GM12878 (cell line): ENCODE measurements at regions not wholly inside any gene's neighbourhood (a gene's known extent, or its start where the extent isn't known, plus 50 kb on each side); places are given as distances from the start of the nearest gene placed in this dataset.

Experiments used
- ATAC-seq: fragments of 200-7000 bp; cut with Tn5 transposase; 3 replicates; pipeline ENCODE4 v1.9.1; 2020; ENCODE audit warnings: mild to moderate bottlenecking, moderate library complexity
- BruUV-seq: library from RNA; stranded (reverse); fragments of 400-500 nt; replicated peaks from 2 replicates; lab custom pipeline; 2021; lab: Mats Ljungman, UMichigan
- CTCF ChIA-PET: fragments of 300-600 bp; sonication (Branson Sonifier 250); formaldehyde crosslinking; extraction: SDS; loops from one replicate; lab custom pipeline; 2021; ENCODE audit warnings: inconsistent platforms; lab: Yijun Ruan, JAX
- POLR2A ChIA-PET: fragments of 350-600 bp; formaldehyde crosslinking; extraction: SDS; loops from one replicate; lab custom pipeline; 2021; ENCODE audit warnings: inconsistent platforms; lab: Charles Lee
- RAD21 ChIA-PET: fragments of 300-600 bp; sonication (Branson Sonifier 250); formaldehyde crosslinking; loops from one replicate; lab custom pipeline; 2023; ENCODE audit warnings: antibody characterized with exemption; ENCODE audit not compliant: unreplicated experiment; lab: Charles Lee
- SMC1A ChIA-PET: fragments of 300-600 bp; sonication (Branson Sonifier 250); formaldehyde crosslinking; loops from one replicate; lab custom pipeline; 2023; ENCODE audit not compliant: unreplicated experiment, uncharacterized antibody; lab: Charles Lee
- DNase-seq: peaks from one replicate; pipeline ENCODE4 v3.0.0-alpha.2; 2011; ENCODE audit warnings: low read depth, low spot score
- FAIRE-seq: peaks from 3 replicates; lab custom pipeline; 2011; peaks lifted over from hg19 to GRCh38; lab: Jason Lieb, UNC
- H2AFZ ChIP-seq: 2 replicates; pipeline ENCODE4 v1.6.0; 2011; ENCODE audit warnings: low read depth, low read length, control low read depth; ENCODE audit not compliant: control insufficient read depth
- H3K27ac ChIP-seq: 2 replicates; pipeline ENCODE4 v1.5.1; 2011; ENCODE audit warnings: control low read depth; ENCODE audit not compliant: control insufficient read depth, insufficient read depth
- H3K27me3 ChIP-seq, 2 experiments: replicated peaks in 1 of 2; 2 replicates each; pipeline versions ENCODE4 v1.6.0 to v1.6.1; 2011; ENCODE audit warnings: low read length in 1 of 2; ENCODE audit not compliant: control insufficient read depth in 2 of 2, insufficient read depth in 2 of 2
- H3K36me3 ChIP-seq, 2 experiments: 2 replicates each; pipeline ENCODE4 v1.5.1; 2011; ENCODE audit warnings: low read length in 1 of 2; ENCODE audit not compliant: control insufficient read depth in 2 of 2, insufficient read depth in 2 of 2
- H3K4me1 ChIP-seq: 2 replicates; pipeline ENCODE4 v1.6.1; 2011; ENCODE audit warnings: mild to moderate bottlenecking, low read length, moderate library complexity, mixed read lengths; ENCODE audit not compliant: control insufficient read depth, insufficient read depth
- H3K4me2 ChIP-seq: 2 replicates; pipeline ENCODE4 v1.6.0; 2011; ENCODE audit warnings: control low read depth; ENCODE audit not compliant: control insufficient read depth, insufficient read depth
- H3K4me3 ChIP-seq: fragments of 200-600 bp; sonication (generic); 2 replicates; pipeline ENCODE4 v1.5.1; 2016
- H3K79me2 ChIP-seq: 2 replicates; pipeline ENCODE4 v1.6.0; 2011; ENCODE audit warnings: low read length; ENCODE audit not compliant: control insufficient read depth, insufficient read depth
- H3K9ac ChIP-seq: 2 replicates; pipeline ENCODE4 v1.8.0; 2011; ENCODE audit warnings: low read length, control low read depth, mixed read lengths; ENCODE audit not compliant: control insufficient read depth, insufficient read depth
- H3K9me3 ChIP-seq: replicated peaks from 3 replicates; pipeline ENCODE4 v1.5.1; 2011; ENCODE audit warnings: mild to moderate bottlenecking, low read length; ENCODE audit not compliant: control insufficient read depth, insufficient read depth
- H4K20me1 ChIP-seq: 2 replicates; pipeline ENCODE4 v1.6.0; 2011; ENCODE audit not compliant: control insufficient read depth, insufficient read depth
- ETV6 ChIP-seq, 2 experiments: fragments of 450-650 bp in 1 of 2; IDR thresholded peaks in 1 of 2; conservative IDR thresholded peaks in 1 of 2; 2 replicates each; pipeline ENCODE4 v1.6.1; 2014; ENCODE audit warnings: antibody characterized with exemption in 1 of 2, borderline replicate concordance in 1 of 2, low read depth in 1 of 2, mild to moderate bottlenecking in 1 of 2, moderate library complexity in 1 of 2
- KDM1A ChIP-seq: fragments of 200-600 bp; sonication (generic); IDR thresholded peaks from 2 replicates; pipeline ENCODE4 v1.6.1; 2016; ENCODE audit warnings: borderline replicate concordance
- MTA3 ChIP-seq: IDR thresholded peaks from 2 replicates; pipeline ENCODE4 v1.6.1; 2012; ENCODE audit warnings: low read length, inconsistent platforms, borderline replicate concordance
- MYC ChIP-seq: IDR thresholded peaks from 2 replicates; pipeline ENCODE4 v1.6.1; 2011; ENCODE audit warnings: mild to moderate bottlenecking, low read length, moderate library complexity, inconsistent platforms; ENCODE audit not compliant: insufficient read depth, insufficient replicate concordance, insufficient read length, severe bottlenecking
- SPI1 ChIP-seq: IDR thresholded peaks from 2 replicates; pipeline ENCODE4 v1.6.1; 2011; ENCODE audit warnings: low read depth, mild to moderate bottlenecking, low read length, moderate library complexity, borderline replicate concordance; ENCODE audit not compliant: insufficient read depth
- STAT3 ChIP-seq: IDR thresholded peaks from 2 replicates; pipeline ENCODE4 v1.6.1; 2011; ENCODE audit warnings: low read depth, low read length, improper control_type of control experiment
- WGBS: methylation state at CpG from one replicate; pipeline ENCODE4 v1.1.6; 2016; ENCODE audit warnings: low lambda C conversion rate; ENCODE audit not compliant: insufficient replicate concordance, insufficient coverage; ENCODE audit errors: missing lambda C conversion rate; 5-methylcytosine and 5-hydroxymethylcytosine counted together
- in situ Hi-C: fragments of 300-500 bp; cut with MboI; formaldehyde crosslinking; loops from 9 replicates; pipeline ENCODE4 v1.14.3; 2018; ENCODE audit warnings: mixed read lengths
- intact Hi-C: fragments of 100-400 bp; cut with micrococcal nuclease; formaldehyde crosslinking; loops from one replicate; pipeline ENCODE4 v1.14.2; 2022; ENCODE audit not compliant: unreplicated experiment
- TF ChIP-seq, protein P1 (sequence below): fragments of 450-650 bp; IDR thresholded peaks from 2 replicates; pipeline ENCODE4 v1.6.1; 2016; ENCODE audit warnings: mild to moderate bottlenecking
- TF ChIP-seq, protein P2 (sequence below): fragments of 450-650 bp; IDR thresholded peaks from 2 replicates; pipeline ENCODE4 v1.6.1; 2018; ENCODE audit warnings: mild to moderate bottlenecking, low read depth, moderate library complexity; ENCODE audit not compliant: partially characterized antibody
- TF ChIP-seq, protein P3 (sequence below): fragments of 450-650 bp; formaldehyde crosslinking; IDR thresholded peaks from 2 replicates; pipeline ENCODE4 v1.5.0; 2022; ENCODE audit warnings: mild to moderate bottlenecking, missing genetic modification characterization
- TF ChIP-seq, protein P4 (sequence below): fragments of 450-650 bp; IDR thresholded peaks from 2 replicates; pipeline ENCODE4 v1.6.1; 2017; ENCODE audit warnings: mild to moderate bottlenecking, low read depth, inconsistent platforms; ENCODE audit not compliant: poor library complexity, severe bottlenecking

DNA sequence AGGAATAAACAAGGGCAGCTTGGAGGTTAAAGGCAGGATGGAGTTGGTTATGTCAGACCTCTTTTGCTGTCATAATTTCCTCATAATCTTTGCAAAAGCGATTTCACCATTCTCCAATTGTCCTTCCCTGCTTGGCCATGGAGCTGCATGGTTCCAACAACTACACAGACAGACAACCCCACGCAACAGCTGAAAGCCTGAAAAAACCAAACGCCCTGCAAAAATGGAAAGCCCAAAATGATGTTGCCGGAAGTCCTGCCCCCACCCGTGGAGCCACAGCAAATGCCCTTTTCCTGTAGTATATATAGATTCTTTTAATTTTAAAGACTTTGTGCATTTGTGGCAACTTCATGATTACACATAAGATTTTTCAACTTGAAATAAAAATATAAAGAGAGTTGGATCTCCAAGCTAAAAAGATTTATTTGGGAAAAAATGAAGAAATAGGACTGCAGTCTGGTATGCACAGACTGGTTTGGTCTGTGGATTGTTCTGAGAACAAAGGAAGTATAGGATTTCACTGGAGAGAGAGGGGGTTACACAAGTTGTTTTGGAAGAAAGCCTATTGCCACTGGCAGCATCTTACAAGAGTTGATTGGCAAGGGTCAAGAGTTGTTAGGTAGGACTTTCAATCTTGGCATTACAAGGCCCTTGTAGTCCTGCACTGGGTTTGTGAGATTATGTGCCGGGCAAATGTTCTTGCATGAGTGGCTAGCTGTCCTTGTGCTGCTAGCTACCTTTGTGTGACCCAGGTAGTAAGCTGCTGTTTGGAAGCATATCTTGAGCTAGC lies 190.0 kb downstream of the C6orf118 start:
- no peaks in the 10 kb centered on the region for H3K9me3 ChIP-seq
- intact Hi-C loops (no loop called here), in situ Hi-C loops (no loop called here)
- H3K4me3 ChIP-seq, result no peak overlapping the region
- DNase-seq (no peak), FAIRE-seq (no peak), ATAC-seq (no peak)
- POLR2A ChIA-PET, result no interaction called here
- WGBS, result 24% methylated on average over 6 of the region's 6 CpGs
- SMC1A ChIA-PET, result interaction anchor here (0.7 to 1.5 kb wide), 2 partner anchors 40 to 825 kb away, joined by 3 read pairs; no protein-coding TSS in a partner anchor
- BruUV-seq, result no TSS peak
- no peak overlapping the region for H3K4me2 ChIP-seq
- no peak overlapping the region for H2AFZ ChIP-seq
- H4K20me1 ChIP-seq, result no peaks in the 10 kb centered on the region
- CTCF ChIA-PET, result no interaction called here
- no peaks in the 10 kb centered on the region for H3K36me3 ChIP-seq
- no peaks in the 10 kb centered on the region for H3K79me2 ChIP-seq
- RAD21 ChIA-PET, result no interaction called here
- no peaks in the 10 kb centered on the region for H3K27me3 ChIP-seq
- no peak overlapping the region for H3K27ac ChIP-seq
- H3K4me1 ChIP-seq, result no peaks in the 10 kb centered on the region
- H3K9ac ChIP-seq, result no peak overlapping the region
- TF ChIP-seq, protein P1, sequence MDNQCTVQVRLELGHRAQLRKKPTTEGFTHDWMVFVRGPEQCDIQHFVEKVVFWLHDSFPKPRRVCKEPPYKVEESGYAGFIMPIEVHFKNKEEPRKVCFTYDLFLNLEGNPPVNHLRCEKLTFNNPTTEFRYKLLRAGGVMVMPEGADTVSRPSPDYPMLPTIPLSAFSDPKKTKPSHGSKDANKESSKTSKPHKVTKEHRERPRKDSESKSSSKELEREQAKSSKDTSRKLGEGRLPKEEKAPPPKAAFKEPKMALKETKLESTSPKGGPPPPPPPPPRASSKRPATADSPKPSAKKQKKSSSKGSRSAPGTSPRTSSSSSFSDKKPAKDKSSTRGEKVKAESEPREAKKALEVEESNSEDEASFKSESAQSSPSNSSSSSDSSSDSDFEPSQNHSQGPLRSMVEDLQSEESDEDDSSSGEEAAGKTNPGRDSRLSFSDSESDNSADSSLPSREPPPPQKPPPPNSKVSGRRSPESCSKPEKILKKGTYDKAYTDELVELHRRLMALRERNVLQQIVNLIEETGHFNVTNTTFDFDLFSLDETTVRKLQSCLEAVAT, result no peak
- TF ChIP-seq, protein P2, sequence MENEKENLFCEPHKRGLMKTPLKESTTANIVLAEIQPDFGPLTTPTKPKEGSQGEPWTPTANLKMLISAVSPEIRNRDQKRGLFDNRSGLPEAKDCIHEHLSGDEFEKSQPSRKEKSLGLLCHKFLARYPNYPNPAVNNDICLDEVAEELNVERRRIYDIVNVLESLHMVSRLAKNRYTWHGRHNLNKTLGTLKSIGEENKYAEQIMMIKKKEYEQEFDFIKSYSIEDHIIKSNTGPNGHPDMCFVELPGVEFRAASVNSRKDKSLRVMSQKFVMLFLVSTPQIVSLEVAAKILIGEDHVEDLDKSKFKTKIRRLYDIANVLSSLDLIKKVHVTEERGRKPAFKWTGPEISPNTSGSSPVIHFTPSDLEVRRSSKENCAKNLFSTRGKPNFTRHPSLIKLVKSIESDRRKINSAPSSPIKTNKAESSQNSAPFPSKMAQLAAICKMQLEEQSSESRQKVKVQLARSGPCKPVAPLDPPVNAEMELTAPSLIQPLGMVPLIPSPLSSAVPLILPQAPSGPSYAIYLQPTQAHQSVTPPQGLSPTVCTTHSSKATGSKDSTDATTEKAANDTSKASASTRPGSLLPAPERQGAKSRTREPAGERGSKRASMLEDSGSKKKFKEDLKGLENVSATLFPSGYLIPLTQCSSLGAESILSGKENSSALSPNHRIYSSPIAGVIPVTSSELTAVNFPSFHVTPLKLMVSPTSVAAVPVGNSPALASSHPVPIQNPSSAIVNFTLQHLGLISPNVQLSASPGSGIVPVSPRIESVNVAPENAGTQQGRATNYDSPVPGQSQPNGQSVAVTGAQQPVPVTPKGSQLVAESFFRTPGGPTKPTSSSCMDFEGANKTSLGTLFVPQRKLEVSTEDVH, result no peak
- TF ChIP-seq ETV6 (conservative IDR thresholded peaks at IDR 0.05 in 1 of 2, IDR thresholded peaks at IDR 0.05 in 1 of 2; ENCODE audit: borderline replicate concordance in 1 of 2, low read depth in 1 of 2) (no peak), SPI1 (no peak), MTA3 (no peak), STAT3 (no peak), KDM1A (no peak), MYC (no peak)
- TF ChIP-seq, protein P3, sequence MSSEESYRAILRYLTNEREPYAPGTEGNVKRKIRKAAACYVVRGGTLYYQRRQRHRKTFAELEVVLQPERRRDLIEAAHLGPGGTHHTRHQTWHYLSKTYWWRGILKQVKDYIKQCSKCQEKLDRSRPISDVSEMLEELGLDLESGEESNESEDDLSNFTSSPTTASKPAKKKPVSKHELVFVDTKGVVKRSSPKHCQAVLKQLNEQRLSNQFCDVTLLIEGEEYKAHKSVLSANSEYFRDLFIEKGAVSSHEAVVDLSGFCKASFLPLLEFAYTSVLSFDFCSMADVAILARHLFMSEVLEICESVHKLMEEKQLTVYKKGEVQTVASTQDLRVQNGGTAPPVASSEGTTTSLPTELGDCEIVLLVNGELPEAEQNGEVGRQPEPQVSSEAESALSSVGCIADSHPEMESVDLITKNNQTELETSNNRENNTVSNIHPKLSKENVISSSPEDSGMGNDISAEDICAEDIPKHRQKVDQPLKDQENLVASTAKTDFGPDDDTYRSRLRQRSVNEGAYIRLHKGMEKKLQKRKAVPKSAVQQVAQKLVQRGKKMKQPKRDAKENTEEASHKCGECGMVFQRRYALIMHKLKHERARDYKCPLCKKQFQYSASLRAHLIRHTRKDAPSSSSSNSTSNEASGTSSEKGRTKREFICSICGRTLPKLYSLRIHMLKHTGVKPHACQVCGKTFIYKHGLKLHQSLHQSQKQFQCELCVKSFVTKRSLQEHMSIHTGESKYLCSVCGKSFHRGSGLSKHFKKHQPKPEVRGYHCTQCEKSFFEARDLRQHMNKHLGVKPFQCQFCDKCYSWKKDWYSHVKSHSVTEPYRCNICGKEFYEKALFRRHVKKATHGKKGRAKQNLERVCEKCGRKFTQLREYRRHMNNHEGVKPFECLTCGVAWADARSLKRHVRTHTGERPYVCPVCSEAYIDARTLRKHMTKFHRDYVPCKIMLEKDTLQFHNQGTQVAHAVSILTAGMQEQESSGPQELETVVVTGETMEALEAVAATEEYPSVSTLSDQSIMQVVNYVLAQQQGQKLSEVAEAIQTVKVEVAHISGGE (CRISPR knock-in tag), result no peak
- TF ChIP-seq, protein P4, sequence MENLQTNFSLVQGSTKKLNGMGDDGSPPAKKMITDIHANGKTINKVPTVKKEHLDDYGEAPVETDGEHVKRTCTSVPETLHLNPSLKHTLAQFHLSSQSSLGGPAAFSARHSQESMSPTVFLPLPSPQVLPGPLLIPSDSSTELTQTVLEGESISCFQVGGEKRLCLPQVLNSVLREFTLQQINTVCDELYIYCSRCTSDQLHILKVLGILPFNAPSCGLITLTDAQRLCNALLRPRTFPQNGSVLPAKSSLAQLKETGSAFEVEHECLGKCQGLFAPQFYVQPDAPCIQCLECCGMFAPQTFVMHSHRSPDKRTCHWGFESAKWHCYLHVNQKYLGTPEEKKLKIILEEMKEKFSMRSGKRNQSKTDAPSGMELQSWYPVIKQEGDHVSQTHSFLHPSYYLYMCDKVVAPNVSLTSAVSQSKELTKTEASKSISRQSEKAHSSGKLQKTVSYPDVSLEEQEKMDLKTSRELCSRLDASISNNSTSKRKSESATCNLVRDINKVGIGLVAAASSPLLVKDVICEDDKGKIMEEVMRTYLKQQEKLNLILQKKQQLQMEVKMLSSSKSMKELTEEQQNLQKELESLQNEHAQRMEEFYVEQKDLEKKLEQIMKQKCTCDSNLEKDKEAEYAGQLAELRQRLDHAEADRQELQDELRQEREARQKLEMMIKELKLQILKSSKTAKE, result no peak
